Adrenal gland (tissue), 5 donors: ENCODE measurements at regions not wholly inside any gene's neighbourhood (a gene's known extent, or its start where the extent isn't known, plus 50 kb on each side); places are given as distances from the start of the nearest gene placed in this dataset.

Experiments used
- CTCF ChIP-seq, 6 experiments: fragments of 450-650 bp in 4 of 6; fragments of 200-600 bp in 2 of 6; sonication (generic) in 1 of 6; IDR thresholded peaks; 1 replicate in 5 of 6; 2 replicates in 1 of 6; pipeline versions ENCODE4 v1.5.1 to v1.8.0; 2016 to 2021; ENCODE audit warnings: antibody characterized with exemption in 6 of 6, mild to moderate bottlenecking in 2 of 6, moderate library complexity in 1 of 6
- POLR2A ChIP-seq, 2 donors: fragments of 450-650 bp; IDR thresholded peaks; one replicate each; pipeline ENCODE4 v1.6.1; 2017; ENCODE audit warnings: antibody characterized with exemption in 2 of 2, mild to moderate bottlenecking in 2 of 2, moderate library complexity in 1 of 2
- donor health status: DM: no; HTN: no; CAD: no.

- TF ChIP-seq POLR2A (IDR thresholded peaks at IDR 0.05) (no peak), CTCF (IDR thresholded peaks at IDR 0.05) (no peak)
Observed at GRCh38 chr5:61765471-61765870, 433.4 kb downstream of the ZSWIM6 start.
